HPDE6-E6E7 (cell line): ENCODE measurements at regions not wholly inside any gene's neighbourhood (a gene's known extent, or its start where the extent isn't known, plus 50 kb on each side); places are given as distances from the start of the nearest gene placed in this dataset.

Experiments used
- DNase-seq: peaks from one replicate; pipeline ENCODE4 v3.0.0; 2011; ENCODE audit warnings: missing footprints; ENCODE audit errors: extremely low spot score

- DNase-seq, result no peak
Observed at GRCh38 chr13:47623862-47624261, 377.2 kb downstream of the SUCLA2 start.

DNA sequence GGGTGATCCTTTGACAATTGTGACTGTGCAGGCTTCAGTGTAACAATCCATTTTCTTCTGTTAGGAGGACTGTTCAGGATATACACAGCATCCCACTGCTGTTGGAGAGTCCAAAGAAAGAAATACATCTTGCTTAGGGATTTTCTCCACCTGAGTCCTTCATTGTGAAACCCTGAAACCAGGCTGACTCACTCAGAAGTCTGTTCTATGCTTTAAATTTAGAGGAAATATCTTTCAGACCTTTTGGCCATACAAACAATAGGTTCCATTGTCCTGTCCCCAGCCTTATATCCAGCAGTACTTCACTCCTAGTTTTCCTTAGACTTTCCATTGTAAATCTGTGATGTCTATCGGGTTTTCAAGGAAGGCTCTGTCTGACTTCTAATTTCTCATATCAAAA lies 379.1 kb downstream of the SUCLA2 start:
- no peak for DNase-seq

DNA sequence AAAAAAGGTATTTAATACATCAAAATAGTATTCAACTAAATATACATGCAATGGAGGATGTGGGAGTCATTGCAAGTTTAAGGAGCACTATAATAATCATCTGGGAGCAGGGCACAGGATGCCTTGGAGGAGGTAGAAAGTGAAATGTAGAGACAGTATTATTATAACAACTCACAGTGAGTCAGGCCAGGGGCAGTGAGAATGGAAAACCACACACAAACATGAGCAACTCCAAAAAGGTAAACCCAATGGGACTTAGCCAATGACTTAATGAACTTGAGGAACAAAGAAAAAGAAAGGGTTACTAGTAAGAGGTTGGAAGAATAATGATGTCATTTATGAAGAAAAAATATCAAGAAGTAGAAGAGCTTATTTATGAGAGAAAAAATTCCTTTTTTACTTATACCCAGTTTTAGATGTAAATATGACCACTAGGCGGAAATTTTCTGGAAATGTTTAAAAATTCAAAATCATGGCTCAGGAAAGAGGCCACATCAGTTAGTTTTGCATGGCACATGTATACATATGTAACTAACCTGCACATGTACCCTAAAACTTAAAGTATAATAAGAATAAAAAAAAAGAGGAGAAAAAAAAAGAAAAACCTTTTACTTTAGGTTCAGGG lies 389.3 kb downstream of the SUCLA2 start:
- DNase-seq, result no peak

DNA sequence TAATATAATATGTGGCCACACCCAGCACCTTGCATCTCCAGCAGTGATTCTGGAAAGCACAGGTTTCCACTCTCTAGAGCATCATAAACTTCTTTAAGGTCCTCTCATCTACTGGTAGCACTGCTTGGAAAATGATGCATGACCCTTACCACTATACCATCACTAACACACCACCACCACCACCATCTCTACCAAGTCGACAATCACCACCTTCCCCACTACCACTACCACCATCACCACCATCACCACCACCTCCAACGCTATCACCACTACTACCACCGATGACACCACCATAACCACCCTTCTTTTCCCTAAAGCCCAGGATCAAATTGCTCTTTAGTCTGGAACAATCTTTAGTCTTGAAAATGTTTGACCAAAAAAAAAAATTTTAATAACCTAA lies 390.4 kb downstream of the SUCLA2 start:
- DNase-seq, result no peak

DNA sequence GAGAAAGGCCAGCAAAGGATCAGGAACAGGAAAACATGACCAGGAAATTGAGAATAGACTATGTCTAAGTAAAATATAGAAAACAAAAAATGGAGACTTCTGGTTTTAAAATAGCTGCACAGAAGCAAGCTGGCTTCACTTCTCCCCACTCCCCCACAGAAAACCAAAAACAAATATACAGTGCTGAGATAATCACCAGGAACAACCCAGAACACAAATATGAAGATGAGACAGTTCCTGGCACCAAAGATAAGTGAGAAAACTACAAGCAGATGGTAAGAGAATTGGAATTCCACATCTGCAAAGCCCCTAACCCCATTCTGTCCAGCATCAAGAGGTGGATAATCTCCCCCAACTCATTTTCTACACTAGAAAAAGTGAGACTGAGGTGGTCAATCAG lies 397.7 kb downstream of the SUCLA2 start:
- DNase-seq, result no peak

GRCh38 chr13:47598340-47598911 lies 402.6 kb downstream of the SUCLA2 start:
- no peak for DNase-seq

GRCh38 chr13:47594833-47595232 lies 406.2 kb downstream of the SUCLA2 start:
- no peak for DNase-seq

DNA sequence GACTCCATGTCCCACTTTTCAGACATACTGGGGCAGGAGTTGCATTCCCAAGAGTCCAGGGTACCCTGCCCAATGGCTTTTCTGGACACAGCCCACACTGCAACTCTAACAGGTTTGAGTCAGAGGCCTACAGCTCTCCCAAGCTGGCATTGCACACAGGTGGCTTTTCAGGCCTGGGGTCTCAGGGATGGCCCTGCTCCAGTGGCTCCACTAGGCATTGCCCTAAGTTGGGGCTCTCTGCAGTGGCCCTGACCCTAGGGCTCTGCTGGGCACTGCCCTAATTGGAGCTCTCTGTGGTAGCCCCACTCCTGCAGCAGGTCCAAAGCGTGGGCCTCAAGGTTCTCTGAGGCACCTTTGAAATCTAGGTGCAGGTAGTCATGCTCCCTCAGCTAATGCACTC lies 408.8 kb downstream of the SUCLA2 start:
- DNase-seq, result no peak

GRCh38 chr13:47588676-47589075 lies 412.4 kb downstream of the SUCLA2 start:
- no peak for DNase-seq

DNA sequence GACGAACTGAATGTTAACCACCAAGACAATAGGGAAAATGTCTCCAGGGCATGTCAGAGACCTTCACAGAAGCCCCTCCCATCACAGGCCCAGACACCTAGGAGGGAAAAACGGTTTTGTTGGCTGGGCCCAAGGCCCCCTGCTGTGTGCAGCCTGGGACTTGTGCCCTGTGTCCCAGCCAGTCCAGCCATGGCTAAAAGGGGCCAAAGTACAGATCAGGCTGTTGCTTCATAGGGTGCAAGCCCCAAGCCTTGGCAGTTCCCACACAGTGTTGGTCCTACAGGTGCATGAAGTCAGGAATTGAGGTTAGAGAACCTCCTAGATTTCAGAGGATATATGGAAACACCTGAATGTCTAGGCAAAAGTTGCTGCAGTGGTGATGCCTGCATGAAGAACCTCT lies 428.7 kb downstream of the SUCLA2 start:
- DNase-seq, result no peak

GRCh38 chr13:47564041-47564440 lies 437.0 kb downstream of the SUCLA2 start:
- DNase-seq, result no peak

- DNase-seq, result no peak
Observed at GRCh38 chr13:47556703-47557102, 444.4 kb downstream of the SUCLA2 start.

DNA sequence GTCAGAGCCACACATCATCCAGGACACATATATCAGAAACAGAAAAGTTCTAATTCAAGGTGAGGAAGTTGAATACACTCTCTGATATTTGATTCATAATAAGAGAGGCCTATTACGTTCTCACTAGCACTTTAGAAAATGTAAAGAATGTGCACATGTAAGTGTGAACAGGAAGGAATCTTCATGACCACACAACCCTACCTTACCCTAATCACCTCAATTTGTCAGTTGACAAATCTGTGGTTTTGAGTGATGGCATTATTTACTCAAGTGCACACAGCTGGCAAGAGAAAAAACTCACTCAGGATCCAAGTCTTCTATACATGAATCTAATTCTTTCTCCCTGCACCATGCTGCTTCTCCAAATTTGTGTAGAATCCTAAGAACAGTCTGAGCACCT lies 445.8 kb downstream of the SUCLA2 start:
- no peak for DNase-seq

DNA sequence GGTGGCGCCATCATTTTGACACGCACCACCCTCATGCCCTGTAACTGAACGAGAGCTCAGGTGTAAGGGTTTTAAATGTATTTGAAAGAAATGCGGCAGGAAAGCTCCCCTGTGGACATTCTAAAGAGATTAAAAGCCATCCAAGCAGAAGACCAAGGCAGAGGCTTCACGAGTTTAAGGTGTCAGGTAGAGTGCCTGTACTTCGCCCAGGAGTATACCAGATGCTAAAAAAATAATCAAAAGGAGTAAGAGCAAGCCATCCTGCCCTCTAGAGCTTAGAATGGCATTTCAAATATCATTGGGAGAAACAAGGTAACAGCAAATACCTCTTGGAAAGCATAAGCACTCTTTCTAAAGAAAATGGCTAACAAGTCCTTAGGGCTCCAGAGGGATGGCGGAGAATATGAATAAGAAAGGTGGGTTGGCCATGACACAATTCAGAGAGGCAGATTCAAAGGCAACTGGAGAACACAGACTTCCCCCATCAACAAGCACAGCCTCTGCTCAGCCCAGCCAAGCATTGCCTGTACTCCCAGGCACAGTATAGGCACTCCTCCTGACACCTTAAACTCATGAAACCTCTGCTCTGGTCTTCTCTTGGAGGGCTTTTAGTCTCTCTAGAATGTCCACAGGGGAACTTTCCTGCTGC lies 447.6 kb downstream of the SUCLA2 start:
- no peak for DNase-seq

DNA sequence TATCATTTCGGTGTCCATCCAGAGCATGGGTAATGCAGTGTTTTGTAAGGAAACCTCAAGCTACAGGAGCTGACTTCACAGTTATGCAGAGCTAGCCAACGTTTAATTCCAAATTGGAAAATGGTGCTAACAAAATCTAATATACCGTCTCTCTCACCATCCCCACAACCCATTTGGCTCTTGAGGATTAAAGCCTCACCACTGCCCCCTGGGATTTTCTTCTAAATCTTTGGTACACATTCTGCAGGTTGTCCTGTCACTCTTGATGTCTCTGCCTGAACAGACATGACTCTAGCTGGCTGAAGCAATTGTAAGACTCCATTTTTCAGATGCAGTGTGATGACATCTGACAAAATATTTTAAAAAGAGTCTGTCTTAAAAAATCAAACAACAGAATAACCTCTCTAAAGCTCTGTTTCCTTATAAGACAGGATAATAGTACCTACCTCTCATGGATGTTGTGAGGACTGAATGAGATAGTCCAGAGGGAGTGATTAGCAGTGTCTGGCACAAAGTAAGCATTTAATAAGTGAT lies 451.8 kb downstream of the SUCLA2 start:
- DNase-seq, result no peak

DNA sequence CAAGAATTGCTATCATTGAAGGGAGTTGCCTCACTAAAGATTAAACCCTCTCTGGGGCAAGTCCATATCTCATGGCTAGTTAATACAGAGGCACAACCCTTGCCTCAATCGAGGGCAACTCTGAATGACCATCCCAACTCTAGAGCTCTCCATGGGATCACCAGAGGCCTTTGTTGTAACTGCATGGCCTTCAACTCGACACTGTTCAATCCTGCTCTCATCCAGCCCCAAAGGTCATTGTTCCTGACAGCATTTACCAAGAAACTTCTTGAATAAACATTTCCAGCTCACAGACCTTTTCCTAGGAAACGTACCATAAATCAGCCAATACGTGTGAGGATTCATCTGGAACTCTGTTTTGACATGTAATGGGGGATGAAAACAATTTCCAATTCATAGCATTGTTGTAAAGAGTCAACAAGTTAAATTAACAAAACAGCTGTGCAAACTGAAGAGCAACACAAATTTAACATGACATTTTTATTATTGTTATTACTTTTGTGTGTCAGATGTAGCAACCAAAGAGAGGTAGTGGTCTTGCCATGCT lies 452.7 kb downstream of the SUCLA2 start:
- DNase-seq, result no peak

- no peak for DNase-seq
Observed at GRCh38 chr13:47546391-47547225, 454.5 kb downstream of the SUCLA2 start.

DNA sequence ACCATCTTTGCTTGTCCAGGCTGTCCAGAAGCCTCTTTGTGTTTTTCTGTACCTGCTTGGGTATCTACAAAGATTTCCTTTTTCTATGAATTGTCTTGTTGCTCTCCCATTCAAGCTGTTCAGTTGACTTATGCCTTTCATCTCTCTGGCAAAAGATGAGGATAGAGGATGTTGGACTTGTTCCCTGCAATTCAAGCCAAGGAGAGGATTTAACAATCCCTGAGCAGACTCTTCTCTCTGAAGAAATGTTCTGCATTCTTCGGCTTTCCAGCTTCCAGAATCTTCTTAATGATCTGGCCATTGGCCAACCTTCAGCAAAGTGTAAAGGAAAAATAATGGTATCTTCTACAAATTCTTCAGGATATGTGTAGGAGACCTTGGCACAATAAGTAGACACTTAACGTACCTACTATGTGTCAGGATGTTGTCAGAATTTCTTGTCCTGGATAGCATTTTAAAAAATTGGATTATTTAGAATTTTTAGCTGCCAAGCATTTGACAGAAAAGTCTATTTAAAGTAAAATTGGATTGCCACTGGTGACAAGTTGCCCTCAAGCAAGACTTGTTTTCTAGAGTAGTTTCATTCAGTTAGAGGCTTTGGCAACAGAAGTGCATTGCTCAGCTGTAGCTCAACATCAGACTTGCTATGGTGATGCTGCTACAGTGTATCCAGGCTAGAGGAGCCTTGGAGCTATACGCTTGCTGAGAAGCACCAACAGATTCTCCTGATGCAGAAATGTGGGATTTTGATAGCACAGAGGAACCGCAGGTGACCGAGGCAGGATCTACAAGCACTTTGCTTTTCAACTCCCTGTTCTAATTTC lies 455.7 kb downstream of the SUCLA2 start:
- no peak for DNase-seq

- no peak for DNase-seq
Observed at GRCh38 chr13:47539317-47539716, 461.8 kb downstream of the SUCLA2 start.

DNA sequence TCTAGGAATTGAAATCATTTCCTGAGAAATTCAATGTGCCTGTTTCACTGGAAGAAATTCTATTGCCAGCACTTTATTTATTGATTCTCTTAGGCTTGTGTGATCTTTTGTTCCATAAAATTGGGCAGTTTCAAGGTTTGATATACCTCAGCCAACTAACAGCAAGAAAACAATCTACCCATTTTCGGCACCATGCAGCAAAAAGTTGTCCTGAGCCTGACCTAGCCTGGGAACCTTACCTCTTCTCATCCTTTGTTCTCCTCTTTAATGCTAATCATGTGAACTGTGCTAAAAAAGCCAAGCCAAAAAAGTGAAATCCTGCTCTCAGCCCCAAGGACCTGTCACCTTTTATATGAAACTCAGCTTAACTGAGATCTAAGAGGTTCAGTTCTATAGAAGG lies 477.3 kb downstream of the SUCLA2 start:
- DNase-seq, result no peak

DNA sequence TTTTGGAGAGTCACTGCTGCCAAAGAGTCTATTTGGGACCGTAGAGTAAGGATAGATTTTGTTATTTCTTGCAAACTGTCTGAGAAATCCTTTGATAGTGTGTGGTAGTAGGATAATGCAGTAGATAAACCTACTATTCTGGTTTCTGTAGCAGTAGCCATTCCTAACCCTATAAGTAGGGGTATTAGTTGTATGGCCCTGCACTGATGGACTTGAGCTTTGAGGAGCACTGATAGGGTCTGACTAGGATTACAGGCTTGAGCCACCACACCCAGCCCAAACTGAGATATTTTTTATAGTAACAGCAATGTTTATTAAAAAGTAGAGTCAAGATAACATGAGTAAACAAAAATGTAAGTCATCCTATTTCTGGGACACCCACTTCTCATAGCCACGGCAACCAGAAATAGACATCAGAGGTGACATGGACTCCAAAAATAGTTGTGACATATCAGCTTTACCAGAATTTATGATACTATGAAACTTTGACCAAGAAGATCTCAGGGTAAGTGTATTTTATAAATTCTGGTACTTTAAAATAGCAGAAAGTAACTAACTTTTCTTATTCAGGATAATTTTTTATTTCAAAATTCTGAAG lies 479.1 kb downstream of the SUCLA2 start:
- DNase-seq, result no peak
